ENCODE measurements at regions not wholly inside any gene's neighbourhood (a gene's known extent, or its start where the extent isn't known, plus 50 kb on each side); places are given as distances from the start of the nearest gene placed in this dataset.

DNA sequence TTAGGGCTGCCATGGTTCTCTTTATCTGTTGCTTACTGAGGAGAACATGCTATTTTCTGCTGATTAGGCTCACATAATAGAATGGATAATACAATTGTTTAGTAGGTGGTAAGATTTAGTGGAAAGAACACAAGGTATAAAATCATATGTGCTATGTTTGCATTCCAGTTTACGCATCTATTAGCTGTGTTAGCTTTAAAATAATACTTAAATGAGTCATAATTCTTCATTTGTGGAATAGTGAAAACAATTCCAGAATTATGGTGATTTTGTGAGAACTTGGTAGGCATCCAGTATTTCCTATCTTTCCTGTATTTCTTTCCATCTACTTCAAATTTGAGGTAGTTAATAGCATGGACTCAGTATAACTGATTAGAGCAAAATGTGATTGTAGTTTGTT, 1585.5 kb upstream of the LRRTM3 start:
- Histone ChIP-seq H3K79me2 (ENCODE audit: low read depth) (no peaks in the 10 kb centered on the region), H3K4me2 (no peak overlapping the region), H3K4me1 (no peaks in the 10 kb centered on the region), H3K9ac (no peak overlapping the region), H3K27ac (no peak overlapping the region), H3K9me3 (ENCODE audit: low read depth) (no peaks in the 10 kb centered on the region), H3K36me3 (no peaks in the 10 kb centered on the region), H3K4me3 (no peak overlapping the region), H3F3A (ENCODE audit: low read depth) (no peaks in the 10 kb centered on the region), H3K27me3 (no peaks in the 10 kb centered on the region), H4K20me1 (ENCODE audit: low read depth) (no peaks in the 10 kb centered on the region), H2AFZ (replicated peaks) (no peak overlapping the region)
- no peaks in the 10 kb centered on the region for H3K4me1 Mint-ChIP-seq
- H3K4me3 Mint-ChIP-seq, result no peak overlapping the region
- TF ChIP-seq, protein P1, sequence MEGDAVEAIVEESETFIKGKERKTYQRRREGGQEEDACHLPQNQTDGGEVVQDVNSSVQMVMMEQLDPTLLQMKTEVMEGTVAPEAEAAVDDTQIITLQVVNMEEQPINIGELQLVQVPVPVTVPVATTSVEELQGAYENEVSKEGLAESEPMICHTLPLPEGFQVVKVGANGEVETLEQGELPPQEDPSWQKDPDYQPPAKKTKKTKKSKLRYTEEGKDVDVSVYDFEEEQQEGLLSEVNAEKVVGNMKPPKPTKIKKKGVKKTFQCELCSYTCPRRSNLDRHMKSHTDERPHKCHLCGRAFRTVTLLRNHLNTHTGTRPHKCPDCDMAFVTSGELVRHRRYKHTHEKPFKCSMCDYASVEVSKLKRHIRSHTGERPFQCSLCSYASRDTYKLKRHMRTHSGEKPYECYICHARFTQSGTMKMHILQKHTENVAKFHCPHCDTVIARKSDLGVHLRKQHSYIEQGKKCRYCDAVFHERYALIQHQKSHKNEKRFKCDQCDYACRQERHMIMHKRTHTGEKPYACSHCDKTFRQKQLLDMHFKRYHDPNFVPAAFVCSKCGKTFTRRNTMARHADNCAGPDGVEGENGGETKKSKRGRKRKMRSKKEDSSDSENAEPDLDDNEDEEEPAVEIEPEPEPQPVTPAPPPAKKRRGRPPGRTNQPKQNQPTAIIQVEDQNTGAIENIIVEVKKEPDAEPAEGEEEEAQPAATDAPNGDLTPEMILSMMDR (IDR thresholded peaks at IDR 0.05), result no peak
- TF ChIP-seq EZH2phosphoT487 (IDR thresholded peaks at IDR 0.05) (no peak), EZH2 (IDR thresholded peaks at IDR 0.05) (no peak)
- no peak overlapping the region for H3K27ac Mint-ChIP-seq
- no peaks in the 10 kb centered on the region for H3K36me3 Mint-ChIP-seq
- no peaks in the 10 kb centered on the region for H3K9me3 Mint-ChIP-seq
- H3K27me3 Mint-ChIP-seq (ENCODE audit: insufficient read depth, low read depth), result no peaks in the 10 kb centered on the region
- DNase-seq (ENCODE audit: low spot score), result no peak

DNA sequence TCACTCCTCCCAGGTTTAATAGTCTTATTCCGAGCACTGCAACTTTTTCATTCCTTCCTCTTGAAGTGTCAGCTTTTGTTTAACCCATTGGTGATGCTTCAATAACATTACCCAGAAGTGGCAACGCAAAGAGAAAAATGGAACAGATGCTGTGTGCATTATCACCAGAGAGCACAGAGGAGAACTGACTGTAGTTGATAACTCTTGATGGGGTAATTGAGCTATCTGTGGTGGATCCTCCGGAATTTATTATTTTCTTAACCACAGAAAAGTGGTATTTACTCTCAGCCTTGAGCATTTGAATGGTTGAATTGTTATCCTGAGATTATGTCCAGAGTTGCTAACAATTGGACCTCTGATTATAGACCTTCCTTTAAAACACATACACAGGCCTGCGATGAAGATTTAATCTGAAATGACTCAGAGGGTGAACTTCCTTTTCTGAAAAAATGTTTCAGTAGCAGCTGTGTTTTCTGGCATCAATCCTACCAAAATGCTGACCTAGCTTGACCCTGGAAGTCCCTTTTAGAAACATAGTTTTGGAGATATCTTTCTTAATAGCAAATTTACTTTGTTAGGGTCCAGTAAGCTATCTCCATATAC, 1584.4 kb upstream of the LRRTM3 start:
- Mint-ChIP-seq H3K36me3 (no peaks in the 10 kb centered on the region), H3K4me1 (no peaks in the 10 kb centered on the region), H3K27ac (no peak overlapping the region), H3K27me3 (ENCODE audit: insufficient read depth, low read depth) (no peaks in the 10 kb centered on the region), H3K4me3 (no peak overlapping the region), H3K9me3 (no peaks in the 10 kb centered on the region)
- TF ChIP-seq, protein P1 (IDR thresholded peaks at IDR 0.05), result no peak
- TF ChIP-seq EZH2 (IDR thresholded peaks at IDR 0.05) (no peak), EZH2phosphoT487 (IDR thresholded peaks at IDR 0.05) (no peak)
- H3K4me1 ChIP-seq, result no peaks in the 10 kb centered on the region
- H2AFZ ChIP-seq (replicated peaks), result no peak overlapping the region
- H3K4me2 ChIP-seq, result no peak overlapping the region
- no peak overlapping the region for H3K9ac ChIP-seq
- H3K79me2 ChIP-seq (ENCODE audit: low read depth), result no peaks in the 10 kb centered on the region
- H3K4me3 ChIP-seq, result no peak overlapping the region
- no peak for DNase-seq (ENCODE audit: low spot score)
- no peak overlapping the region for H3K27ac ChIP-seq
- H4K20me1 ChIP-seq (ENCODE audit: low read depth), result no peaks in the 10 kb centered on the region
- no peaks in the 10 kb centered on the region for H3K27me3 ChIP-seq
- H3F3A ChIP-seq (ENCODE audit: low read depth), result no peaks in the 10 kb centered on the region
- H3K9me3 ChIP-seq (ENCODE audit: low read depth), result no peaks in the 10 kb centered on the region
- no peaks in the 10 kb centered on the region for H3K36me3 ChIP-seq

DNA sequence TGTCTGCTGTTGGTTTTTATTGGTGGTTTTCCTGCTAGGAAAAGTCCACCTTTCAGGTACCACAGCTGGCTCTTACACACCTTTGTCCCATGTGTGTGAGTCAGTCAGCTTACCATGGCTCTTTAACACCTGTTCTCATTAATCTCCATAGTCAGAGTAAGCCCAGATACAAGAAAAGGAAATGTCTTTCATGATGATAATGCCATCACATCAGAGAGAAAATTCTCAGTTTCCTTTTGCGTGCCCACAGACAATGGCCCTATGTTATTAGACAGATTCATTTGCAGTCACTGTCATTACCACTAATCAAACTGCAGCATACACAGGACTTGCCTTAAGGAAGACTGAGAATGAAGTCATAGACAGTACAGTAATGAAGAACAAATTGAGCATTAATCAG, 1583.6 kb upstream of the LRRTM3 start:
- no peak overlapping the region for H3K4me2 ChIP-seq
- H3K27me3 ChIP-seq, result no peaks in the 10 kb centered on the region
- H3K36me3 Mint-ChIP-seq, result no peaks in the 10 kb centered on the region
- no peak overlapping the region for H3K9ac ChIP-seq
- H3K4me3 ChIP-seq, result no peak overlapping the region
- no peaks in the 10 kb centered on the region for H3K4me1 ChIP-seq
- no peaks in the 10 kb centered on the region for H3K4me1 Mint-ChIP-seq
- H4K20me1 ChIP-seq (ENCODE audit: low read depth), result no peaks in the 10 kb centered on the region
- H2AFZ ChIP-seq (replicated peaks), result no peak overlapping the region
- H3K27me3 Mint-ChIP-seq (ENCODE audit: insufficient read depth, low read depth), result no peaks in the 10 kb centered on the region
- no peak overlapping the region for H3K27ac Mint-ChIP-seq
- H3K27ac ChIP-seq, result no peak overlapping the region
- H3F3A ChIP-seq (ENCODE audit: low read depth), result no peaks in the 10 kb centered on the region
- H3K4me3 Mint-ChIP-seq, result no peak overlapping the region
- no peaks in the 10 kb centered on the region for H3K79me2 ChIP-seq (ENCODE audit: low read depth)
- no peak for TF ChIP-seq EZH2 (IDR thresholded peaks at IDR 0.05)
- TF ChIP-seq, protein P1 (IDR thresholded peaks at IDR 0.05), result no peak
- TF ChIP-seq EZH2phosphoT487 (IDR thresholded peaks at IDR 0.05), result no peak
- no peaks in the 10 kb centered on the region for H3K36me3 ChIP-seq
- no peaks in the 10 kb centered on the region for H3K9me3 ChIP-seq (ENCODE audit: low read depth)
- H3K9me3 Mint-ChIP-seq, result no peaks in the 10 kb centered on the region
- no peak for DNase-seq (ENCODE audit: low spot score)

Measured in neural progenitor cell (in vitro differentiated cells).